AML-193 (cell line): ENCODE measurements at regions not wholly inside any gene's neighbourhood (a gene's known extent, or its start where the extent isn't known, plus 50 kb on each side); places are given as distances from the start of the nearest gene placed in this dataset.

Source experiments
- DNase-seq, 2 experiments: peaks; one replicate each; lab custom pipeline; 2025; lab: John Stamatoyannopoulos, UW

GRCh38 chr11:44493930-44494329 is 71.5 kb upstream of the CD82 start:
- no peak for DNase-seq

- DNase-seq: no peak
These were observed 70.7 kb upstream of the CD82 start for GRCh38 chr11:44494785-44495184.

- DNase-seq: no peak
These were observed 69.1 kb upstream of the CD82 start for GRCh38 chr11:44496391-44496790.

GRCh38 chr11:44498089-44498871 is 67.2 kb upstream of the CD82 start:
- DNase-seq: no peak

GRCh38 chr11:44502506-44502905 is 63.0 kb upstream of the CD82 start:
- DNase-seq: no peak

- DNase-seq: no peak
These were observed 59.8 kb upstream of the CD82 start for GRCh38 chr11:44505581-44506054.

- DNase-seq: no peak
These were observed 59.0 kb upstream of the CD82 start for GRCh38 chr11:44506375-44507016.

- no peak for DNase-seq
These were observed 58.0 kb upstream of the CD82 start for GRCh38 chr11:44507491-44507890.

- no peak for DNase-seq
These were observed 57.5 kb upstream of the CD82 start for GRCh38 chr11:44507896-44508445.

GRCh38 chr11:44509296-44509695 is 56.2 kb upstream of the CD82 start:
- no peak for DNase-seq

- DNase-seq: no peak
These were observed 55.1 kb upstream of the CD82 start for GRCh38 chr11:44510372-44510771.

GRCh38 chr11:44512818-44513217 is 52.6 kb upstream of the CD82 start:
- DNase-seq: no peak

- no peak for DNase-seq
These were observed 50.4 kb upstream of the CD82 start for GRCh38 chr11:44515048-44515447.
